GM12878 (cell line): ENCODE measurements at regions not wholly inside any gene's neighbourhood (a gene's known extent, or its start where the extent isn't known, plus 50 kb on each side); places are given as distances from the start of the nearest gene placed in this dataset.

ENCODE experiments used
- ATAC-seq: fragments of 200-7000 bp; cut with Tn5 transposase; 3 replicates; pipeline ENCODE4 v1.9.1; 2020; ENCODE audit warnings: mild to moderate bottlenecking, moderate library complexity
- BruUV-seq: library from RNA; stranded (reverse); fragments of 400-500 nt; replicated peaks from 2 replicates; lab custom pipeline; 2021; lab: Mats Ljungman, UMichigan
- CTCF ChIA-PET: fragments of 300-600 bp; sonication (Branson Sonifier 250); formaldehyde crosslinking; extraction: SDS; loops from one replicate; lab custom pipeline; 2021; ENCODE audit warnings: inconsistent platforms; lab: Yijun Ruan, JAX
- POLR2A ChIA-PET: fragments of 350-600 bp; formaldehyde crosslinking; extraction: SDS; loops from one replicate; lab custom pipeline; 2021; ENCODE audit warnings: inconsistent platforms; lab: Charles Lee
- RAD21 ChIA-PET: fragments of 300-600 bp; sonication (Branson Sonifier 250); formaldehyde crosslinking; loops from one replicate; lab custom pipeline; 2023; ENCODE audit warnings: antibody characterized with exemption; ENCODE audit not compliant: unreplicated experiment; lab: Charles Lee
- SMC1A ChIA-PET: fragments of 300-600 bp; sonication (Branson Sonifier 250); formaldehyde crosslinking; loops from one replicate; lab custom pipeline; 2023; ENCODE audit not compliant: unreplicated experiment, uncharacterized antibody; lab: Charles Lee
- DNase-seq: peaks from one replicate; pipeline ENCODE4 v3.0.0-alpha.2; 2011; ENCODE audit warnings: low read depth, low spot score
- FAIRE-seq: peaks from 3 replicates; lab custom pipeline; 2011; peaks lifted over from hg19 to GRCh38; lab: Jason Lieb, UNC
- H2AFZ ChIP-seq: 2 replicates; pipeline ENCODE4 v1.6.0; 2011; ENCODE audit warnings: low read depth, low read length, control low read depth; ENCODE audit not compliant: control insufficient read depth
- H3K27ac ChIP-seq: 2 replicates; pipeline ENCODE4 v1.5.1; 2011; ENCODE audit warnings: control low read depth; ENCODE audit not compliant: control insufficient read depth, insufficient read depth
- H3K27me3 ChIP-seq, 2 experiments: replicated peaks in 1 of 2; 2 replicates each; pipeline versions ENCODE4 v1.6.0 to v1.6.1; 2011; ENCODE audit warnings: low read length in 1 of 2; ENCODE audit not compliant: control insufficient read depth in 2 of 2, insufficient read depth in 2 of 2
- H3K36me3 ChIP-seq, 2 experiments: 2 replicates each; pipeline ENCODE4 v1.5.1; 2011; ENCODE audit warnings: low read length in 1 of 2; ENCODE audit not compliant: control insufficient read depth in 2 of 2, insufficient read depth in 2 of 2
- H3K4me1 ChIP-seq: 2 replicates; pipeline ENCODE4 v1.6.1; 2011; ENCODE audit warnings: mild to moderate bottlenecking, low read length, moderate library complexity, mixed read lengths; ENCODE audit not compliant: control insufficient read depth, insufficient read depth
- H3K4me2 ChIP-seq: 2 replicates; pipeline ENCODE4 v1.6.0; 2011; ENCODE audit warnings: control low read depth; ENCODE audit not compliant: control insufficient read depth, insufficient read depth
- H3K4me3 ChIP-seq: fragments of 200-600 bp; sonication (generic); 2 replicates; pipeline ENCODE4 v1.5.1; 2016
- H3K79me2 ChIP-seq: 2 replicates; pipeline ENCODE4 v1.6.0; 2011; ENCODE audit warnings: low read length; ENCODE audit not compliant: control insufficient read depth, insufficient read depth
- H3K9ac ChIP-seq: 2 replicates; pipeline ENCODE4 v1.8.0; 2011; ENCODE audit warnings: low read length, control low read depth, mixed read lengths; ENCODE audit not compliant: control insufficient read depth, insufficient read depth
- H3K9me3 ChIP-seq: replicated peaks from 3 replicates; pipeline ENCODE4 v1.5.1; 2011; ENCODE audit warnings: mild to moderate bottlenecking, low read length; ENCODE audit not compliant: control insufficient read depth, insufficient read depth
- H4K20me1 ChIP-seq: 2 replicates; pipeline ENCODE4 v1.6.0; 2011; ENCODE audit not compliant: control insufficient read depth, insufficient read depth
- BACH1 ChIP-seq: fragments of 450-650 bp; IDR thresholded peaks from 2 replicates; pipeline ENCODE4 v1.6.1; 2017; ENCODE audit warnings: mild to moderate bottlenecking, borderline replicate concordance
- CBFB ChIP-seq: IDR thresholded peaks from 2 replicates; pipeline ENCODE4 v1.6.1; 2016; ENCODE audit warnings: antibody characterized with exemption, low read depth
- CBX5 ChIP-seq: sonication (generic); IDR thresholded peaks from 2 replicates; pipeline ENCODE4 v1.6.1; 2016; ENCODE audit warnings: low read depth, moderate library complexity, mild to moderate bottlenecking, inconsistent platforms
- ETV6 ChIP-seq, 2 experiments: fragments of 450-650 bp in 1 of 2; IDR thresholded peaks in 1 of 2; conservative IDR thresholded peaks in 1 of 2; 2 replicates each; pipeline ENCODE4 v1.6.1; 2014; ENCODE audit warnings: antibody characterized with exemption in 1 of 2, borderline replicate concordance in 1 of 2, low read depth in 1 of 2, mild to moderate bottlenecking in 1 of 2, moderate library complexity in 1 of 2
- FOXM1 ChIP-seq: IDR thresholded peaks from 2 replicates; pipeline ENCODE4 v1.6.1; 2012; ENCODE audit warnings: low read depth, mild to moderate bottlenecking, inconsistent platforms, low read length, moderate library complexity
- IRF4 ChIP-seq: IDR thresholded peaks from 2 replicates; pipeline ENCODE4 v1.6.1; 2011; ENCODE audit warnings: low read depth, low read length
- JUNB ChIP-seq: IDR thresholded peaks from 2 replicates; pipeline ENCODE4 v1.6.1; 2016; ENCODE audit warnings: antibody characterized with exemption, mild to moderate bottlenecking
- KAT2A ChIP-seq: conservative IDR thresholded peaks from 2 replicates; pipeline ENCODE4 v1.6.1; 2011; ENCODE audit warnings: low read depth, low read length; ENCODE audit not compliant: control insufficient read depth
- KLF5 ChIP-seq: fragments of 450-650 bp; IDR thresholded peaks from 2 replicates; pipeline ENCODE4 v1.6.1; 2014; ENCODE audit warnings: mild to moderate bottlenecking; ENCODE audit not compliant: partially characterized antibody
- LARP7 ChIP-seq: fragments of 450-650 bp; IDR thresholded peaks from 2 replicates; pipeline ENCODE4 v1.6.1; 2017; ENCODE audit warnings: mild to moderate bottlenecking
- MYB ChIP-seq: fragments of 150-350 bp; IDR thresholded peaks from 2 replicates; pipeline ENCODE4 v1.6.1; 2014; ENCODE audit warnings: mild to moderate bottlenecking, low read depth, low read length, borderline replicate concordance
- NFYB ChIP-seq: IDR thresholded peaks from 2 replicates; pipeline ENCODE4 v1.6.1; 2011; ENCODE audit warnings: low read depth, mild to moderate bottlenecking, low read length, improper control_type of control experiment, moderate library complexity; ENCODE audit not compliant: insufficient read depth
- SMARCA5 ChIP-seq: fragments of 450-650 bp; IDR thresholded peaks from 2 replicates; pipeline ENCODE4 v1.6.1; 2017; ENCODE audit warnings: mild to moderate bottlenecking
- SPI1 ChIP-seq: IDR thresholded peaks from 2 replicates; pipeline ENCODE4 v1.6.1; 2011; ENCODE audit warnings: low read depth, mild to moderate bottlenecking, low read length, moderate library complexity, borderline replicate concordance; ENCODE audit not compliant: insufficient read depth
- SUPT20H ChIP-seq: IDR thresholded peaks from 2 replicates; pipeline ENCODE4 v1.6.1; 2011; ENCODE audit warnings: low read depth, mild to moderate bottlenecking, low read length, moderate library complexity, borderline replicate concordance; ENCODE audit not compliant: control insufficient read depth
- WGBS: methylation state at CpG from one replicate; pipeline ENCODE4 v1.1.6; 2016; ENCODE audit warnings: low lambda C conversion rate; ENCODE audit not compliant: insufficient replicate concordance, insufficient coverage; ENCODE audit errors: missing lambda C conversion rate; 5-methylcytosine and 5-hydroxymethylcytosine counted together
- in situ Hi-C: fragments of 300-500 bp; cut with MboI; formaldehyde crosslinking; loops from 9 replicates; pipeline ENCODE4 v1.14.3; 2018; ENCODE audit warnings: mixed read lengths
- intact Hi-C: fragments of 100-400 bp; cut with micrococcal nuclease; formaldehyde crosslinking; loops from one replicate; pipeline ENCODE4 v1.14.2; 2022; ENCODE audit not compliant: unreplicated experiment
- TF ChIP-seq, protein P1 (sequence below): fragments of 450-650 bp; IDR thresholded peaks from 2 replicates; pipeline ENCODE4 v1.6.1; 2016; ENCODE audit warnings: mild to moderate bottlenecking
- TF ChIP-seq, protein P2 (sequence below): fragments of 450-650 bp; IDR thresholded peaks from 2 replicates; pipeline ENCODE4 v1.6.1; 2017; ENCODE audit warnings: mild to moderate bottlenecking

DNA sequence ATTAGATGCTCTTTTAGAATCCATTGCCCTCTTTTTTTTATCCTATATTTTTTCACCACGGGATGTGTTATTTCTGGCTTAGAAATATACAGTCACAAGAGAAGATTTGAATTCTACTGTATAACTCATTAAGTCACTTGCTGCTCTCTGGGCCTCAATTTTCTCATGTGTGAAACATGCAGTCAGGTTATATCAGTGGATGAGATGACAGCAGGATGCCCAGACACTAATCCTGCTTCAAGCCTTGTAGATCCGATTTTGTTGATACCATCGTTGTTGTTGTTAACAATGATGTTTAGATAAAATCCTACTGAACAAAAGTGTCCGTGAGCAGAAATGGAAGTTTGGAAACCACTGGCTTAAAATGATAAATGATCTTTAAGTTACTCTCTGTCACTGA is 421.9 kb upstream of the DMAC1 start:
- no peaks in the 10 kb centered on the region for H3K4me1 ChIP-seq
- no peaks in the 10 kb centered on the region for H3K27me3 ChIP-seq
- H3K27ac ChIP-seq: no peak overlapping the region
- ATAC-seq (no peak), DNase-seq (no peak), FAIRE-seq (no peak)
- WGBS: 37% methylated on average over 4 of the region's 4 CpGs
- ChIA-PET POLR2A (no interaction called here), SMC1A (no interaction called here), RAD21 (no interaction called here), CTCF (no interaction called here)
- in situ Hi-C loops: no loop called here
- BruUV-seq: no TSS peak
- no peaks in the 10 kb centered on the region for H4K20me1 ChIP-seq
- TF ChIP-seq SMARCA5 (no peak), KLF5 (no peak), IRF4 (no peak), BACH1 (no peak), SPI1 (no peak), JUNB (no peak), FOXM1 (no peak), ETV6 (conservative IDR thresholded peaks at IDR 0.05 in 1 of 2, IDR thresholded peaks at IDR 0.05 in 1 of 2; ENCODE audit: borderline replicate concordance in 1 of 2, low read depth in 1 of 2) (no peak), LARP7 (no peak), NFYB (no peak), SUPT20H (no peak), MYB (no peak), CBX5 (no peak), CBFB (no peak), KAT2A (no peak)
- TF ChIP-seq, protein P1, sequence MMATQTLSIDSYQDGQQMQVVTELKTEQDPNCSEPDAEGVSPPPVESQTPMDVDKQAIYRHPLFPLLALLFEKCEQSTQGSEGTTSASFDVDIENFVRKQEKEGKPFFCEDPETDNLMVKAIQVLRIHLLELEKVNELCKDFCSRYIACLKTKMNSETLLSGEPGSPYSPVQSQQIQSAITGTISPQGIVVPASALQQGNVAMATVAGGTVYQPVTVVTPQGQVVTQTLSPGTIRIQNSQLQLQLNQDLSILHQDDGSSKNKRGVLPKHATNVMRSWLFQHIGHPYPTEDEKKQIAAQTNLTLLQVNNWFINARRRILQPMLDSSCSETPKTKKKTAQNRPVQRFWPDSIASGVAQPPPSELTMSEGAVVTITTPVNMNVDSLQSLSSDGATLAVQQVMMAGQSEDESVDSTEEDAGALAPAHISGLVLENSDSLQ: no peak
- TF ChIP-seq, protein P2, sequence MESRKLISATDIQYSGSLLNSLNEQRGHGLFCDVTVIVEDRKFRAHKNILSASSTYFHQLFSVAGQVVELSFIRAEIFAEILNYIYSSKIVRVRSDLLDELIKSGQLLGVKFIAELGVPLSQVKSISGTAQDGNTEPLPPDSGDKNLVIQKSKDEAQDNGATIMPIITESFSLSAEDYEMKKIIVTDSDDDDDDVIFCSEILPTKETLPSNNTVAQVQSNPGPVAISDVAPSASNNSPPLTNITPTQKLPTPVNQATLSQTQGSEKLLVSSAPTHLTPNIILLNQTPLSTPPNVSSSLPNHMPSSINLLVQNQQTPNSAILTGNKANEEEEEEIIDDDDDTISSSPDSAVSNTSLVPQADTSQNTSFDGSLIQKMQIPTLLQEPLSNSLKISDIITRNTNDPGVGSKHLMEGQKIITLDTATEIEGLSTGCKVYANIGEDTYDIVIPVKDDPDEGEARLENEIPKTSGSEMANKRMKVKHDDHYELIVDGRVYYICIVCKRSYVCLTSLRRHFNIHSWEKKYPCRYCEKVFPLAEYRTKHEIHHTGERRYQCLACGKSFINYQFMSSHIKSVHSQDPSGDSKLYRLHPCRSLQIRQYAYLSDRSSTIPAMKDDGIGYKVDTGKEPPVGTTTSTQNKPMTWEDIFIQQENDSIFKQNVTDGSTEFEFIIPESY: no peak
- H3K4me2 ChIP-seq: no peak overlapping the region
- H2AFZ ChIP-seq: no peak overlapping the region
- H3K9ac ChIP-seq: no peak overlapping the region
- no peak overlapping the region for H3K4me3 ChIP-seq
- H3K79me2 ChIP-seq: no peaks in the 10 kb centered on the region
- H3K9me3 ChIP-seq: no peaks in the 10 kb centered on the region
- H3K36me3 ChIP-seq: no peaks in the 10 kb centered on the region
- intact Hi-C loops: no loop called here
